ENCODE measurements at regions not wholly inside any gene's neighbourhood (a gene's known extent, or its start where the extent isn't known, plus 50 kb on each side); places are given as distances from the start of the nearest gene placed in this dataset.

DNA sequence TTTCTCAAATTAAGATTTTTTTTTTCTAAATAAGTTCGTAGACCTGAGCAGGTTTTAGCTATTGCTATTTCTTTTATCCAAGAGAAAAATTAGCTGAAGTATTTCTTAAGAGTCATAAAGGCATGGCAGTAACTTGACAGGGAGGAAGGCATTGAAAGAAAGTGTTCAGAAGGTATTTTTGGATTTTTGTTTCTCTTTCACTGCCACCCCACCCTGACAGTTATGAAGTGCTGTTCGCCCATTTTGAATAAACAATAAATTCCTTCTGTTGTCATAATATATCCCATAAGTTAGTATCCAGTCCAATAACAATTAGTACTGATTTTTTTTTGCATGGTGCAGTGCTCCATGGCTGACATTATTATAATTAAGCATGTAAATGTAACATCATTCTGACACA is 363.0 kb downstream of the NR2F2 start:
- no peak overlapping the region for H3K27ac ChIP-seq
- TF ChIP-seq, protein P1, sequence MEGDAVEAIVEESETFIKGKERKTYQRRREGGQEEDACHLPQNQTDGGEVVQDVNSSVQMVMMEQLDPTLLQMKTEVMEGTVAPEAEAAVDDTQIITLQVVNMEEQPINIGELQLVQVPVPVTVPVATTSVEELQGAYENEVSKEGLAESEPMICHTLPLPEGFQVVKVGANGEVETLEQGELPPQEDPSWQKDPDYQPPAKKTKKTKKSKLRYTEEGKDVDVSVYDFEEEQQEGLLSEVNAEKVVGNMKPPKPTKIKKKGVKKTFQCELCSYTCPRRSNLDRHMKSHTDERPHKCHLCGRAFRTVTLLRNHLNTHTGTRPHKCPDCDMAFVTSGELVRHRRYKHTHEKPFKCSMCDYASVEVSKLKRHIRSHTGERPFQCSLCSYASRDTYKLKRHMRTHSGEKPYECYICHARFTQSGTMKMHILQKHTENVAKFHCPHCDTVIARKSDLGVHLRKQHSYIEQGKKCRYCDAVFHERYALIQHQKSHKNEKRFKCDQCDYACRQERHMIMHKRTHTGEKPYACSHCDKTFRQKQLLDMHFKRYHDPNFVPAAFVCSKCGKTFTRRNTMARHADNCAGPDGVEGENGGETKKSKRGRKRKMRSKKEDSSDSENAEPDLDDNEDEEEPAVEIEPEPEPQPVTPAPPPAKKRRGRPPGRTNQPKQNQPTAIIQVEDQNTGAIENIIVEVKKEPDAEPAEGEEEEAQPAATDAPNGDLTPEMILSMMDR (conservative IDR thresholded peaks at IDR 0.05) = no peak

DNA sequence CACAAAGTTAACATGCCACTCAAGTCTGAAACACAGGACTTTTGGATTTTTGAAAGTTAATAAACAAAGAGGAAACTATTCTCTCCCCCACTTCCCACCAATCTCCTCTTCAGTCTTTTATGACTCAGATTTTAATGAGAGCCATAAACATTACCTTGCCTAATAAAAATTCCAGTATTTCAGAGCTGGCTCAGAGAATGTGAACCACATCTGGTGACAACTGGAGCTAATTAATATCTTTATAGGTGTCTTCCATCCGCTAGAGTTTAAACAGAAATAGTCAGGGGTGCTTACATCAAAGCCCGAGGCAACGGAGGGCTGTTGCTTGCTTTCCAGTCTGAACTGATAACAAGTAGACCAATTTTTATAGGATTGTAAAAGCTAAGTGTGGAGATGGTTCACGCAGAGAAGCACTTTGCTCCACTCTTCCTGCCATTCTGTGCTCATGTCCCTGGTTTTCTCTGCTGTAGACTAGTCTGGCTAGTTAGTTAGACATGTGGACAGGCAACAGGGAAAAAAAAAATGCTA is 363.6 kb downstream of the NR2F2 start:
- H3K27ac ChIP-seq = no peak overlapping the region
- TF ChIP-seq, protein P1 (conservative IDR thresholded peaks at IDR 0.05) = no peak

DNA sequence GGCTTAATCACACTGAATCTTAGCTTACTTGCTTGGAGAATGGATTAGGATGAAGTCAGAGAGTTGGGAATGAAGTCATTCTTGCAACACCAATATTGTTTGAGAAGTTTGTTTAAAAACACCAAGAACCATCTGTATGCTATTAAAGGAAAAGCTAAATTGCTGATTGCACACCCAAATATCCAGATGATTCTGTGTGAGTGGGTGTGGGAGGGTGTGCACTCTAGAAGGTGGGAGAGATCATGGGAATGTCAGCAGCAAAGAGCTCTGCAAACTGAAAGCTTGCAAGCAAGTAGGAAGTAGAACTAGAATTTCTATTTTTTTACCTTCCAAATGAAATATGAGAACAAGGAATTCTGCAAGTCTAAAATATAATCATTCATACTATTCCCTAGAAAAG is 364.9 kb downstream of the NR2F2 start:
- H3K27ac ChIP-seq = no peak overlapping the region
- TF ChIP-seq, protein P1 (conservative IDR thresholded peaks at IDR 0.05) = no peak

DNA sequence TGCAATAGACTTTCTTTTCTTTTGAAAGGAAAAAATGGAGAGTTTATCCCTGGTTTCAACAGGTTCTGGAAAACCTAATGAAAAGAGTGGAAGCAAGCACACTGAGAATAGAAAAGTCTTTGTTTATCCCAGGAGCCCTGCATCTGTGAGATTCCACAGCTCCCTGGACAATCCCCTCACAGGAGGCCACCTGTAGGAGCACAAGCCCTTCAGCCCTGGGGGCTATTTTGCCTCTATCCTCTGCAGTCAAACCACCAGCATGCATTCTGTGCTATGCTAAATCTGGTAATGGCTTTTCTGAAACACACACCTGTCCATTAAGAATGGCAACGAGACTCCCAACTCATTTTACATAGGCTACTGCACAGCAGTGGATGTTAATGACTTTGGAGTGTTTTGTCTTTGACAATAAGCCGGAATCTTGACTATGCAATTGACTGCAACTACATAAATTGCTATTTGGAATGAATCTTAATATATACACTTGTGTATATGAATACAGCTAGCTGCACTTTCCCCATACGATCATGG is 369.4 kb downstream of the NR2F2 start:
- TF ChIP-seq, protein P1 (conservative IDR thresholded peaks at IDR 0.05) = no peak
- no peak overlapping the region for H3K27ac ChIP-seq

DNA sequence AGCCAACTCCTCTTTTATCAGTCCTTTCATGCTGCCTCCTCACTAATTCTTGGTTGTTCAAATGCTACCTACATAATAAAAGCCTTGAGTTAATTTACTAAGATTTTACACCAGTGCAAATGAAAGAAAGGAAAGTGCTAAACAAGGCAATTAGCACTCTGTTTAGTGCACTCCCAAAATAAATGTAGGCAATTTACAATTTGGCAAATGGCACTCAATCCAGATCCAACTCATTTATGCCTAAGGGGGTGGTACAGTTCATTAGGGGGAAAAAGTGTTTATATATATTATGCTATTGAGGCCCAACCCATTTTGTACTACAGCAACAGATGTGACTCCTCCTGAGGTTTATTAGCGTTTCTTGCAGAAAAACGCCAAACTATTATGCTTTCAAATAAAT is 370.1 kb downstream of the NR2F2 start:
- no peak overlapping the region for H3K27ac ChIP-seq
- TF ChIP-seq, protein P1 (conservative IDR thresholded peaks at IDR 0.05) = no peak

DNA sequence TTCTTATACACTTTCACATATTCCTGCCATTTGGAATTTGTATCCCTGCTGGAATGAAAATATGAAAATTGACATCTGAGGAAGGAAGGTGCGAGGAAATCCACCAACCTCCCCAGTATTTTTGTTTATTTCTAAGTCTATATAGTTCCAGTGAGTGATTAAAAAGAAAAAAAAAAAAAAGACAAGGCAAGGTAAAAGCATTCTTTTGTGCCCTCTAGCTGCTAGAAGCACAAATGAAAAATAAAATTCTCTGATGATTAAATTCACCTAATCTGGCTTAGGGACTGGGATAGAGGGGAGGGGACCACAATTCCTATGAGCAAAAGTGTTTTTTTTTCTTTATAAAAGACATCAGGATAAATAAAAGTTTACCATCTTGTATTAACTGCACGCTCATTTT is 370.9 kb downstream of the NR2F2 start:
- TF ChIP-seq, protein P1 (conservative IDR thresholded peaks at IDR 0.05) = peak; percentile 59
- no peak overlapping the region for H3K27ac ChIP-seq

DNA sequence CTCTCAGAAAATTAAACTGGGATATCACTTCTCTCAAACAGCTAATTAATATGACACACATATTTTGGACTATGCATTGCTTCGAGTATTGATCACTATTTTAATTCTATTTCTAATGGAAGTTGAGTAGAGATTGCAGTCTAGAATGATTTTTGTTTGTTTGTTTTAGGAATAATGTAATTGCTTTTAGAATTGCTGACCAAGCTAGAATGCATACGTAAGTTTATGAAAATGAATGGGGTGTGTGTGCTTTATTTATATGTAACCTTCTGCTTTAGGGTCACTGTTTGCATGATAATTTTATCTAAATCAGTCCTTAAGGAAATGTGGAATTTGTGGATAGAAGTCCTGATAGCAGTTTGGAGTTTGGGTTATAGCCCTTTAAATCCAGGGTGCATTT is 371.4 kb downstream of the NR2F2 start:
- H3K27ac ChIP-seq = no peak overlapping the region
- TF ChIP-seq, protein P1 (conservative IDR thresholded peaks at IDR 0.05) = no peak
